ENCODE measurements at regions not wholly inside any gene's neighbourhood (a gene's known extent, or its start where the extent isn't known, plus 50 kb on each side); places are given as distances from the start of the nearest gene placed in this dataset.

- DNase-seq: peak; percentile 9
Measured at GRCh38 chr10:78348411-78349164, 314.9 kb downstream of the RPS24 start.

- no peak for DNase-seq
Measured at GRCh38 chr10:78349165-78349516, 315.5 kb downstream of the RPS24 start.

- peak; percentile 2 for DNase-seq
Measured at GRCh38 chr10:78349911-78350663, 316.4 kb downstream of the RPS24 start.

GRCh38 chr10:78351283-78351682, 317.6 kb downstream of the RPS24 start:
- no peak for DNase-seq

- no peak for DNase-seq
Measured at GRCh38 chr10:78351809-78352208, 318.1 kb downstream of the RPS24 start.

- no peak for DNase-seq
Measured at GRCh38 chr10:78353636-78354035, 320.0 kb downstream of the RPS24 start.

- no peak for DNase-seq
Measured at GRCh38 chr10:78354101-78354500, 320.4 kb downstream of the RPS24 start.

- no peak for DNase-seq
Measured at GRCh38 chr10:78356291-78356900, 322.7 kb downstream of the RPS24 start.

- no peak for DNase-seq
Measured at GRCh38 chr10:78357141-78358063, 323.7 kb downstream of the RPS24 start.

- DNase-seq: no peak
Measured at GRCh38 chr10:78358351-78358750, 324.7 kb downstream of the RPS24 start.

GRCh38 chr10:78358982-78359381, 325.3 kb downstream of the RPS24 start:
- no peak for DNase-seq

GRCh38 chr10:78359640-78360091, 326.0 kb downstream of the RPS24 start:
- DNase-seq: no peak

- DNase-seq: no peak
Measured at GRCh38 chr10:78360284-78360683, 326.6 kb downstream of the RPS24 start.

- DNase-seq: no peak
Measured at GRCh38 chr10:78361031-78361430, 327.4 kb downstream of the RPS24 start.

- DNase-seq: peak; percentile 23
Measured at GRCh38 chr10:78362406-78363022, 328.9 kb downstream of the RPS24 start.

GRCh38 chr10:78363190-78363589, 329.5 kb downstream of the RPS24 start:
- DNase-seq: no peak

- no peak for DNase-seq
Measured at GRCh38 chr10:78365694-78366093, 332.0 kb downstream of the RPS24 start.

GRCh38 chr10:78366663-78367411, 333.2 kb downstream of the RPS24 start:
- no peak for DNase-seq

- no peak for DNase-seq
Measured at GRCh38 chr10:78367751-78368150, 334.1 kb downstream of the RPS24 start.

GRCh38 chr10:78371136-78371535, 337.5 kb downstream of the RPS24 start:
- no peak for DNase-seq

- no peak for DNase-seq
Measured at GRCh38 chr10:78372806-78373205, 339.1 kb downstream of the RPS24 start.

Data from CD4-positive, alpha-beta T cell treated with Interleukin-15 for 1 hour (primary cell).